Testis (tissue), 2 donors: ENCODE measurements at regions not wholly inside any gene's neighbourhood (a gene's known extent, or its start where the extent isn't known, plus 50 kb on each side); places are given as distances from the start of the nearest gene placed in this dataset.

Experiments
- DNase-seq: peaks from one replicate; pipeline ENCODE4 v3.0.0-alpha.2; 2019
- H3K27ac ChIP-seq, 2 donors: fragments of 200-600 bp; sonication (generic); one replicate each; pipeline ENCODE4 v1.5.1; 2019
- H3K27me3 ChIP-seq: fragments of 200-600 bp; sonication (generic); one replicate; pipeline ENCODE4 v1.5.1; 2019
- H3K36me3 ChIP-seq: fragments of 200-600 bp; sonication (generic); one replicate; pipeline ENCODE4 v1.5.1; 2017; ENCODE audit warnings: low read depth; ENCODE audit errors: missing control alignments
- H3K4me1 ChIP-seq: fragments of 200-600 bp; sonication (generic); one replicate; pipeline ENCODE4 v1.5.1; 2019
- H3K4me3 ChIP-seq, 2 donors: fragments of 200-600 bp; sonication (generic); one replicate each; pipeline ENCODE4 v1.5.1; 2017 to 2019
- H3K9me3 ChIP-seq: fragments of 200-600 bp; sonication (generic); one replicate; pipeline ENCODE4 v1.5.1; 2017
- CTCF ChIP-seq, 3 experiments: fragments of 450-650 bp in 2 of 3; fragments of 200-600 bp in 1 of 3; sonication (generic) in 1 of 3; IDR thresholded peaks; one replicate each; pipeline ENCODE4 v1.5.1; 2016 to 2019; ENCODE audit warnings: antibody characterized with exemption in 3 of 3, mild to moderate bottlenecking in 2 of 3, moderate library complexity in 1 of 3
- POLR2A ChIP-seq: fragments of 450-650 bp; IDR thresholded peaks from one replicate; pipeline ENCODE4 v1.6.1; 2017; ENCODE audit warnings: antibody characterized with exemption, mild to moderate bottlenecking, moderate library complexity
- WGBS, 2 donors: methylation state at CpG; one replicate each; pipeline ENCODE4 v1.1.5; 2018; 5-methylcytosine and 5-hydroxymethylcytosine counted together
- intact Hi-C: fragments of 100-400 bp; cut with DNase I; formaldehyde crosslinking; loops from one replicate; pipeline ENCODE4 v1.15.1; 2023; ENCODE audit warnings: low total_unique reads

GRCh38 chr15:85977586-85977985, 102.1 kb upstream of the AGBL1 start:
- Histone ChIP-seq H3K4me3 (no peak overlapping the region), H3K4me1 (no peaks in the 10 kb centered on the region), H3K9me3 (no peaks in the 10 kb centered on the region), H3K27ac (no peak overlapping the region), H3K27me3 (no peaks in the 10 kb centered on the region), H3K36me3 (no peaks in the 10 kb centered on the region)
- no peak for DNase-seq
- TF ChIP-seq CTCF (IDR thresholded peaks at IDR 0.05) (no peak), POLR2A (no peak)
- intact Hi-C loops, result no loop called here
- 81 to 97% methylated on average over 2 of the region's 2 CpGs for WGBS, 2 donors

GRCh38 chr15:85979929-85980328, 99.7 kb upstream of the AGBL1 start:
- H3K27me3 ChIP-seq, result no peaks in the 10 kb centered on the region
- no peak for TF ChIP-seq CTCF (IDR thresholded peaks at IDR 0.05)
- intact Hi-C loops, result no loop called here

GRCh38 chr15:85980946-85981345, 98.7 kb upstream of the AGBL1 start:
- Histone ChIP-seq H3K9me3 (no peaks in the 10 kb centered on the region), H3K4me1 (no peaks in the 10 kb centered on the region), H3K4me3 (no peak overlapping the region), H3K27me3 (no peaks in the 10 kb centered on the region), H3K36me3 (no peaks in the 10 kb centered on the region), H3K27ac (no peak overlapping the region)
- TF ChIP-seq CTCF (IDR thresholded peaks at IDR 0.05), result no peak
- TF ChIP-seq POLR2A, result no peak
- intact Hi-C loops, result no loop called here
- WGBS, 2 donors, result 84 to 87% methylated on average over 5 of the region's 5 CpGs
- no peak for DNase-seq

More at GRCh38 chr15:85979929-85980328, 99.7 kb upstream of the AGBL1 start:
- H3K9me3 ChIP-seq, result no peaks in the 10 kb centered on the region
- WGBS, 2 donors, result 86 to 94% methylated on average over 5 of the region's 5 CpGs
- H3K4me1 ChIP-seq, result no peaks in the 10 kb centered on the region
- H3K27ac ChIP-seq, result no peak overlapping the region
- no peak for DNase-seq
- H3K4me3 ChIP-seq, result no peak overlapping the region
- no peaks in the 10 kb centered on the region for H3K36me3 ChIP-seq

GRCh38 chr15:85984241-85984640, 95.4 kb upstream of the AGBL1 start:
- TF ChIP-seq POLR2A, result no peak
- no peak for TF ChIP-seq CTCF (IDR thresholded peaks at IDR 0.05)
- Histone ChIP-seq H3K27ac (no peak overlapping the region), H3K27me3 (no peaks in the 10 kb centered on the region), H3K4me1 (no peaks in the 10 kb centered on the region), H3K4me3 (no peak overlapping the region), H3K36me3 (no peaks in the 10 kb centered on the region), H3K9me3 (no peaks in the 10 kb centered on the region)
- intact Hi-C loops, result no loop called here
- DNase-seq, result no peak
- 46 to 52% methylated on average over 4 of the region's 4 CpGs for WGBS, 2 donors

- Histone ChIP-seq H3K27ac (no peak overlapping the region), H3K9me3 (no peaks in the 10 kb centered on the region), H3K4me3 (no peak overlapping the region), H3K27me3 (no peaks in the 10 kb centered on the region), H3K4me1 (no peaks in the 10 kb centered on the region), H3K36me3 (no peaks in the 10 kb centered on the region)
- no peak for DNase-seq
- intact Hi-C loops, result no loop called here
- WGBS, 2 donors, result 82 to 91% methylated on average over 4 of the region's 4 CpGs
- TF ChIP-seq POLR2A, result no peak
Observed at GRCh38 chr15:85986116-85986515, 93.6 kb upstream of the AGBL1 start.
